ENCODE measurements at regions not wholly inside any gene's neighbourhood (a gene's known extent, or its start where the extent isn't known, plus 50 kb on each side); places are given as distances from the start of the nearest gene placed in this dataset.

DNA sequence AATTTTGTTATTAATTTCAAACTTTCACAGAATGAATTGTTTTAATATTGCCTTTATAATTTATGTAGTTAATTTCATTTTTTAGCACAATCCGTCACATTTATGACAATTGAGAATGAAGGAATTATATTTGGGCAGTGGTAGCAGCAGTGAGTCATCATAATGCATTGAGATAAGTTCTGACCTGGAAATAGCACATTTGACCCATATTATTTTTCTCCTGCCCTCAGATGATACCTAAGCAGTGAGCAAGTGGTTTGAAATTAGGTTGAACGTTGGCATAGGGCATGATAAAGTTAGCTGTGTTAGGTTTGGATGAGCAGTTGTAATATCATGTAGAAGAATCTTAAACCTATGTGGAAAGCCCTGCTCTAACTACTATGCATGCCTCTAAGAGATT lies 1431.3 kb upstream of the CDH8 start:
- in situ Hi-C loops (cut with HindIII; ENCODE audit: low sequenced_read_pairs): no loop called here
- H3K4me3 ChIP-seq (ENCODE audit: low read depth, low read length): no peak overlapping the region
- no peak for DNase-seq (ENCODE audit: low read depth, low spot score)
- TF ChIP-seq, protein P1, sequence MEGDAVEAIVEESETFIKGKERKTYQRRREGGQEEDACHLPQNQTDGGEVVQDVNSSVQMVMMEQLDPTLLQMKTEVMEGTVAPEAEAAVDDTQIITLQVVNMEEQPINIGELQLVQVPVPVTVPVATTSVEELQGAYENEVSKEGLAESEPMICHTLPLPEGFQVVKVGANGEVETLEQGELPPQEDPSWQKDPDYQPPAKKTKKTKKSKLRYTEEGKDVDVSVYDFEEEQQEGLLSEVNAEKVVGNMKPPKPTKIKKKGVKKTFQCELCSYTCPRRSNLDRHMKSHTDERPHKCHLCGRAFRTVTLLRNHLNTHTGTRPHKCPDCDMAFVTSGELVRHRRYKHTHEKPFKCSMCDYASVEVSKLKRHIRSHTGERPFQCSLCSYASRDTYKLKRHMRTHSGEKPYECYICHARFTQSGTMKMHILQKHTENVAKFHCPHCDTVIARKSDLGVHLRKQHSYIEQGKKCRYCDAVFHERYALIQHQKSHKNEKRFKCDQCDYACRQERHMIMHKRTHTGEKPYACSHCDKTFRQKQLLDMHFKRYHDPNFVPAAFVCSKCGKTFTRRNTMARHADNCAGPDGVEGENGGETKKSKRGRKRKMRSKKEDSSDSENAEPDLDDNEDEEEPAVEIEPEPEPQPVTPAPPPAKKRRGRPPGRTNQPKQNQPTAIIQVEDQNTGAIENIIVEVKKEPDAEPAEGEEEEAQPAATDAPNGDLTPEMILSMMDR (IDR thresholded peaks at IDR 0.05; ENCODE audit: low read depth, low read length): no peak

DNA sequence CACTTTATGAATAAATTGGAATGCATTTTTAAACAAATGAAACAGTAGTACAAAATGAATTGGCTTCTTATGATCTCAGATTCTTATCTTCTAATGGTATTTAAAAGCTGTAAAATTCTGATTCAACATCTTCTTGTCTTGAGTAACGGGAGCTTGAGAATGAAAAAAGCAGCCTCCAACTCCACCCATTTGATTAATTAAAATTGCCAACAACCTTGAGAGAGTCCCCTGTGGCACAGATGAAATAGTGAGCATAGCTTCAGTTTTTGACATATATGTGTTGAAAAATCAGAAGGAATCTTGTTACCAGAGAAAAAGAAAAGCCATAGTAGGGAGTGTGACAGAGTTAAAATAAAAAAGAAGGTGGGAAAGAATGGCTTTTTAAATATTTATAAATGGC lies 1426.1 kb upstream of the CDH8 start:
- DNase-seq (ENCODE audit: low read depth, low spot score): no peak
- no peak overlapping the region for H3K4me3 ChIP-seq (ENCODE audit: low read depth, low read length)
- in situ Hi-C loops (cut with HindIII; ENCODE audit: low sequenced_read_pairs): no loop called here
- TF ChIP-seq, protein P1 (IDR thresholded peaks at IDR 0.05; ENCODE audit: low read depth, low read length): no peak

DNA sequence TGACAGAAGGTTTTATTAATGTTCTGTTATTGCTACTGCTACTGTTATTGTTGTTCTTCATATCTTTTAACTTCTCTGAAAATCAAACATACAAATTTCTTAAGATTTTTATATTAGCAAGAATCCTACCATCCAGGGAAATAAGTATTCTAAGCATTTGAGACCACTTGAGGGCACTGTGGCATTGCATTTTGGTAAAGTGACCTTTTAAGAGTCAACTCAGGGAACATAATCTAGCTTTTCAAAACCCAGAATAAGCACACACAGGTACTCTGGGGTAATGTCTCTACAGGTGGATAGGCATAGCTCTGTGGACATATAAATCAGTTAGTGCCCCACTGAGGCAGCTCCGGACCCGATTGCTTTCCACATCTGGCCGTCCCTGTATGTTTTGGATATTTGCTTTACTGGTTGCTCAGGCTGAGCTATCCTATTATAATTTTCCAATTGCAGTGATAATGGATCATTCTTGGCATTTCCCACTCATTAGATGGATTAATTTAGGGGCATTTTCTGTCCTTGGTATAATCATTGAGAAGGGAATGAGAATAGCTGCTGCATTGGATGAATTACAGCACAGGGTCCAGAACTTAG lies 1425.1 kb upstream of the CDH8 start:
- TF ChIP-seq, protein P1 (IDR thresholded peaks at IDR 0.05; ENCODE audit: low read depth, low read length): peak; percentile 38
- in situ Hi-C loops (cut with HindIII; ENCODE audit: low sequenced_read_pairs): no loop called here
- H3K4me3 ChIP-seq (ENCODE audit: low read depth, low read length): no peak overlapping the region
- DNase-seq (ENCODE audit: low read depth, low spot score): peak; percentile 56

DNA sequence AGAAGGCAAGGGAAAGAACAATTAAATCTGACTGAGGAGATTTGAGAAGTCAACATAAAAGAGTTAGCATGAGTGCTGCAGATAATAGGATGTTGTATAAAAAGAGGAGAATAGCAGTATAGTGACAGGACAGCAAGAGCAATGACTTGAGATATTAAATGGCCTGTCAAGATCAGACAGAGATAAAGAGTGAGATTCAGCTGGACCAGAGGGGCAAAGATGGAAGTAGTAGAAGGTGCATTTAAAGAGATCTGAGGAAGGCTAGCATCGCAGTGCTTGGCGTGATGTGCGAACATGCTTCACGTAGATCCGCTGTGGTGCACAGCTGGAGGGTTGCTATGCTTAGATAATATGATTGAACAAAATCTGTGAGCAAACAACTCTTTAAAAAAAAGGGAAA lies 1422.6 kb upstream of the CDH8 start:
- no peak overlapping the region for H3K4me3 ChIP-seq (ENCODE audit: low read depth, low read length)
- in situ Hi-C loops (cut with HindIII; ENCODE audit: low sequenced_read_pairs): no loop called here
- TF ChIP-seq, protein P1 (IDR thresholded peaks at IDR 0.05; ENCODE audit: low read depth, low read length): no peak
- DNase-seq (ENCODE audit: low read depth, low spot score): no peak

DNA sequence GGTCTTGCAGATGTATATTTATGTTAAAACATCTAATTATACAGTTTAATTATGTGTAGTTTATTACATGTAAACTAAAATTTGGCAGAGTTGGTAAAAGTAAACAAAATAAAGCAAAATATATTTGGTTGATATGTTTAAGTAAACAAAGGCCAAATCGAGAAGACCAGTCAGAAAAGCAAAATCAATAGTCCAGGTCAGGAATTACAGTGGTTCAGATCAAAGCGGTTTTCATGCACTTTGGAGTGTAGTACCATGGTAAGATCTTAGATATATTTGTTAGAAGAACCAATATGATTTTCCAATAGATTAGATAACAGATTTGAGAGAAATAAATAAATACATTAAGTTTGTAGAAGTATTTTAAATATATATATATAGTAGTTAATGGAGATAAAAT lies 1421.6 kb upstream of the CDH8 start:
- TF ChIP-seq, protein P1 (IDR thresholded peaks at IDR 0.05; ENCODE audit: low read depth, low read length): no peak
- no peak for DNase-seq (ENCODE audit: low read depth, low spot score)
- in situ Hi-C loops (cut with HindIII; ENCODE audit: low sequenced_read_pairs): no loop called here
- no peak overlapping the region for H3K4me3 ChIP-seq (ENCODE audit: low read depth, low read length)

DNA sequence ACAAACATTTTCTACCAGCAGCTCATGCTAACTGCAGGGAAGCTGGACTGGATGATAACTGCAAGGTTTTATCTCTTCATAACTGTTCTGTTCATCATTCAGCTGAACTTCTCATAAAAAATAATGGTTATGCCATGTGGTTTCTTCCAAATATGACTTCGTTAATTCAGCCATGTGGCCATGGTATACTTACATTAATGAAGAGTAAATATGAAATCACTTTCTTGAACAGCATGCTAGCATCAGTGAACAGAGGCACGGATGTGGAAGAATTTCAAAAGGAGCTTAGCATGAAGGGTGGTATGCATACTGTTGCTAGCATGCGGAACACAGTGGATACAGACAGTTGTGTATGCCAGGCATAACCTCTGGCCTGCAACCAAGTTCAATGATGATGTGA lies 1417.0 kb upstream of the CDH8 start:
- TF ChIP-seq, protein P1 (IDR thresholded peaks at IDR 0.05; ENCODE audit: low read depth, low read length): no peak

DNA sequence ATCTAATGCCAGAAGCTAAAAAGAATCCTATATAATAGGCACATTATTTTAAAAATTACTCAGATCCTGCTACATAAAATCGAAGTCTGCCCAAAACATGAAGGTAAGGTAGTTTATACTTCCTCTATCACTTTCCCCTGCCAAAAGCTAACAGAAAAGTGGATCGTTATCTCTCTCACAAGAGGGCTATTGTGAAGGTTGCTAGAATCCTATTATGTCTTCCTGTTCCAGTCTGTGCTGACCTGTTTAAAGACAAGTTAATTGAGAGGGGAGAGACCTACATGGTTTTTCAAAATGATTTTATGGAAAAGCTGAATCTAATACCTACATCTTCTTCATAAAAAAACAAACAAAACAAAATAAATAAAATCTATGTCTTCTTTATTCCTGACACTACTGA lies 1410.9 kb upstream of the CDH8 start:
- TF ChIP-seq, protein P1 (IDR thresholded peaks at IDR 0.05; ENCODE audit: low read depth, low read length): no peak
- in situ Hi-C loops (cut with HindIII; ENCODE audit: low sequenced_read_pairs): no loop called here

More for the DNA sequence above, 1417.0 kb upstream of the CDH8 start:
- in situ Hi-C loops (cut with HindIII; ENCODE audit: low sequenced_read_pairs): no loop called here
- DNase-seq (ENCODE audit: low read depth, low spot score): no peak
- H3K4me3 ChIP-seq (ENCODE audit: low read depth, low read length): no peak overlapping the region

More for the DNA sequence above, 1410.9 kb upstream of the CDH8 start:
- no peak overlapping the region for H3K4me3 ChIP-seq (ENCODE audit: low read depth, low read length)
- DNase-seq (ENCODE audit: low read depth, low spot score): no peak
